GM18502 (cell line): ENCODE measurements at regions not wholly inside any gene's neighbourhood (a gene's known extent, or its start where the extent isn't known, plus 50 kb on each side); places are given as distances from the start of the nearest gene placed in this dataset.
"Not testable (repeated sequence)": the region's sequence is repeated elsewhere in the genome, so short reads cannot be mapped to it uniquely, and the experiment has no call there.

Experiments used
- ATAC-seq: cut with Tn5 transposase; IDR thresholded peaks from one replicate; pipeline ENCODE4 v1.9.1; 2021; ENCODE audit warnings: mild to moderate bottlenecking; ENCODE audit not compliant: unreplicated experiment, poor library complexity

- no peak for ATAC-seq
Observed at GRCh38 chr6:27599859-27600532, 127.1 kb upstream of the ZNF184 start.

DNA sequence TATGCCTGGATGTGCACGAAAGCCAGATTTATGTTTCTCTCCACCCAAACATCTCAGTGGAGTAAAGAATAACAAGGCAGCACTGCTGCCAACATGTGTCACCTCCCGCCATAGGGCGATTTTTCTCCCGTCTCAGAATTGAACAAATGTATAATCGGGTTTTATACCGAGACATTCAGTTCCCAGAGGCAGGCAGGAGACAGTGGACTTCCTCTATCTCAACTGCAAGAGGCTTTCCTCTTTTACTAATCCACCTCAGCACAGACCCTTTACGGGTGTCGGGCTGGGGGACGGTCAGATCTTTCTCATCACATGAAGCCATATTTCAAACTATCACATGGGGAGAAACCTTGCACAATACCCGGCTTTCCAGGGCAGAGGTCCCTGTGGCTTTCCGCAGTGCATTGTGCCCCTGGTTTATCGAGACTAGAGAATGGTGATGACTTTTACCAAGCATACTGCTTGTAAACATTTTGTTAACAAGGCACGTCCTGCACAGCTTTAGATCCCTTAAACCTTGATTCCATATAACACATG lies 124.2 kb upstream of the ZNF184 start:
- not testable (repeated sequence) for ATAC-seq

GRCh38 chr6:27593861-27594260 lies 121.0 kb upstream of the ZNF184 start:
- ATAC-seq: no peak

DNA sequence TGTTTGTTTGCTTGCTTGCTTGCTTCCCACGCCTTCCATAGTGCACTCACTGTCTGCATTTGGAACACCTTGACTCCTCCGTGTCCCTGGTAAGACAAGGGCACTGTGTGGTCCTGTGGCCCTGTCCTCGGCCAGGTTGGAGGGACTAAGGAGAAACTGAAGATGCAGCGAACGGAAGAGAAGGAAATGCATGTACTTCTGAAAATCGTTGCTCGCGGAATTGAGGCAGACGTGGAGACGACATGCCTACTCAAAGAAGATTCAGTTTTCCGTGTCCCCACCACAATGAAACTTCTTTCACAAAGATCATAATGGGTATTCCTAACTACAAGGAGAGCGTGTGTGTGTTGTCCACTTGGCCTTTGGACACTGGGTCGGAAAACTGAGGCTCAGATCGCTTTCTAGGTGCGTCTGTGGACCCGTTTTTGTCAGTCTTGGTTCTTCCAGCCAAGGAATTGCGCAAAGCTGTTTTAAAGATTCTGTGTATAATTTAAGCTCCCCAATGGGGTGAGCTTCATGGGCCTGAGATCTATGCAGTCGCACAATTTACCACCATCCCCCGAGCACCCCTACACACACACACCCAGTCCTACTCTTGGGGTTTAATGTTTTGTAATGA lies 120.4 kb upstream of the ZNF184 start:
- peak; percentile 13 for ATAC-seq

GRCh38 chr6:27592481-27593199 lies 119.7 kb upstream of the ZNF184 start:
- peak; percentile 87 for ATAC-seq

DNA sequence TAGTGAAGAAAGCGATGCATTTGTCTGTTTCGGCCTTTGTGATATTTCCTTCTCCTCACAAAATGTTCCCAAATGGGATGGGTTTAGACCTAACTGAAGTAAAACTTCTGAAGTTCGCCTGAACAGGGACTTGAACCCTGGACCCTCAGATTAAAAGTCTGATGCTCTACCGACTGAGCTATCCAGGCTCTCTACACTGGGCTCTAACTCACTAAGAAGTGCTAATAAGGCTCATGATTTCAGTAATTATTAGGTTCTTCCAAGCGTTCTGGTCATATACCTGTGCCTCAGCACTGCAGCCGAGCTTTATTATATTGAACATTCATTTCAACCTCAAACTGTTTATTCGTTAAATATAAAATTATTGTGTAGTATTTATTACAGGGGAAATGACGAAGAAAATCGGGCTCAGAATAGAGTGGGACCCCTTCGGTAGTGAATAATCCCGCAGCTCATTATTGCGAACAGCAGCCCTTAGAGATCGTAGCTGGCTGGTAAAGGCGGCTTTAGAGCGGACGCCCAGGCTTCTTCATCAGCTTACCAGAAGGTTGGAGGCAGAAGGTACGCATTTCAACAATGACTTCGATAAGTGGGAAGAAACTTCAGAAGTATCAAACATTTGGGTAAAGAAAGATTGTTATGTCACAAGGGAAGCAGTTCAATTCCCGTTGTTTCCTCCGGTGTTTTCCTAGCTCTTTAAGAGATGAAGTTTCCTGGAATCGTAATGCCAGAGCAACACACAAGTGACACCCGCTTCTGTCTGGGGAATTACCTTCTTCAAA lies 119.0 kb upstream of the ZNF184 start:
- ATAC-seq: no peak

DNA sequence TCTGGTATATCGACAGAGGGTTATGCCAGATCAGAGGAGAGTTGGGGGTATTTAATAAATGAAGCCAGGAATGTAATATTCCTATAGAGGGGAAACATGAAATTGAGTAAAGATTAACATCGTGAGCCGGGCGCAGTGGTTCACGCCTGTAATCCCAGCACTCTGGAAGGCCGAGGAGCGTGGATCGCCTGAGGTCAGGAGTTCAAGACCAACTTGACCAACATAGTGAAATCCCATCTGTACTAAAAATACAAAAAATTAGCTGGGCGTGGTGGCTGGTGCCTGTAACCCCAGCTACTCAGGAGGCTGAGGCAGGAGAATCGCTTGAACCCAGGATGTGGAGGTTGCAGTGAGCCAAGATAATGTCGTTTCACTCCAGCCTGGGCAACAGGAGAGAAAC lies 112.4 kb upstream of the ZNF184 start:
- ATAC-seq: not testable (repeated sequence)

DNA sequence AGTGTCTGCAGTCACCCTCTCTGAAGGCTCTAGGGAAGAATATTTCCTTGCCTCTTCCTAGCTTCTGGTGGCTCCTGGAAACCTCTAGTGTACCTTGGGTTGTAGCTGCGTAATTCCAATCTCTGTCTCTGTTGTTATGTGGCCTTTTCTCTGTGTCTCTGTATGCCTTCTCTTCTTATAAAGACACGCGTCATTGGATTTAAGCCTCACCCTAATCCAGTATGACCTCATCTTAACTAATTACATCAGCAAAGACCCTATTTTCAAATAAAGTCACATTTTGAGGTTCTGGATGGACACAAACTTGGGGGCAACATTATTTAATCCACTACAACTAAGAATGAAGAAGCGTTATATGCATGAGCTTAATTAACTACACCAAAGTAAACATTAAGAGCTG lies 111.4 kb upstream of the ZNF184 start:
- ATAC-seq: no peak

DNA sequence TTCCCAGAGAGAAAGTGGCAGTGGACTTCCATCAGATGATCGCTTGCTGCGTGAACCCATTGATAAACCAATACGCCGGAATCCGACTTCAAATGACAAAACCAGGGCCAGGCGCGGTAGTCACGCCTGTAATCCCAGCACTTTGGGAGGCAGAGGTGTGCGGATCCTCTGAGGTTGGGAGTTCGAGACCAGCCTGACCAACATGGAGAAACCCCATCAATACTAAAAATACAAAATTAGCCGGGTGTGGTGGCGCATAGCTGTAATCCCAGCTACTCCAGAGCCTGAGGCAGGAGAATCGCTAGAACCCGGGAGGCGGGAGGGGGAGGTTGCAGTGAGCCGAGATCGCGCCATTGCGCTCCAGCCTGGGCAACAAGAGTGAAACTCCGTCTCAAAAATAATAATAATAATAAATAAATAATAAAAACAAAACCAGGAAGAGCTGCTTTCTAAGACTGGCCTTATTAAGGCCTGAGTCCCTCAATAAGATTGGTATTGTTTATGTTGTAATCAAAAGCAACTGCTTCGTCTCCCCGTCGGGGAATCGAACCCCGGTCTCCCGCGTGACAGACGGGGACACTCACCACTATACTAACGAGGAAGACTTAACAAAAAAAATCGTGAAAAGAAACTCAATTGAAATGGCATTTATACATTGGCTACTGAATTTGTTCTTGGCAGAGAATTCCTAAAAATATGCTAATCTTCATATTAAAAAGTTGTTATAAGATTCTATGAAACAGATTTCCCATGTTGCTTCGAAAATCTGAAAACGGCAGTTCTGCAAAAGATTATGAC lies 110.2 kb upstream of the ZNF184 start:
- ATAC-seq: no peak

DNA sequence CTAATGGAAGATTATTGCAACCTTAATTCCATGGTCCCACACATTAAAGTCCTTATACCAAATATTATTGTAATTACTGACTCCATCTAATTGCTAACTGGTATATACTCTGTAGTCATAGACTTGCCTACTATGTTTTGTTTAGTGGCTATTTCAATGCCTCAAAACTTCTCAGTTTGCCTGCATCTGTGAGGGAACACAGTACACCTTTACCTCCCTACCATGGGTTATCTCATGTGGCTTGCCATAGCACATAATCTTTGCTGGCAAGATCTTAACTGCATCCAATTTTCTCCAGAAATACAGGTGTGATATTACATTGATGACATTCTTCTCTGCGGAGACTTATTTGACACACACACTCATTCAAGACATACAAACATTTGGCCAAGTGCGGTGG lies 107.1 kb upstream of the ZNF184 start:
- ATAC-seq: no peak

DNA sequence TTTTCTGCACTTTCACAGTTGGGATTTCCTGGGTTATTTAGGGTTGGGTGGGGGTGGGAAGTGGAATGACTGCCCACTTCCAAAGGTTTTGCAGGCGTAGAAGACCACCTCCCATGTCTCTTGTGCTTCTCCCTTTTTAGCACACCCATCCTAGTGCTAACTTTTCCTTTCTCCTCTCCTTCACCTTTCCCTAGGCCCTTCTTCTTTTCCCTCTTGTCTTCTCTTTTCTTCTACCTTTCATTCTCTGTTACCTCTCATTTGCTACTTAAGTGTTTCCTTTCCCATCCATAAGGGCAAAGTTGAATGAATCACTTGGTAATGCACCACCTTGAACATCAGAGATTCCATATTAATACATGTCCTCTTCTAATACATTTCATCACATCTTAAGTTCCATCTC lies 105.0 kb upstream of the ZNF184 start:
- no peak for ATAC-seq

DNA sequence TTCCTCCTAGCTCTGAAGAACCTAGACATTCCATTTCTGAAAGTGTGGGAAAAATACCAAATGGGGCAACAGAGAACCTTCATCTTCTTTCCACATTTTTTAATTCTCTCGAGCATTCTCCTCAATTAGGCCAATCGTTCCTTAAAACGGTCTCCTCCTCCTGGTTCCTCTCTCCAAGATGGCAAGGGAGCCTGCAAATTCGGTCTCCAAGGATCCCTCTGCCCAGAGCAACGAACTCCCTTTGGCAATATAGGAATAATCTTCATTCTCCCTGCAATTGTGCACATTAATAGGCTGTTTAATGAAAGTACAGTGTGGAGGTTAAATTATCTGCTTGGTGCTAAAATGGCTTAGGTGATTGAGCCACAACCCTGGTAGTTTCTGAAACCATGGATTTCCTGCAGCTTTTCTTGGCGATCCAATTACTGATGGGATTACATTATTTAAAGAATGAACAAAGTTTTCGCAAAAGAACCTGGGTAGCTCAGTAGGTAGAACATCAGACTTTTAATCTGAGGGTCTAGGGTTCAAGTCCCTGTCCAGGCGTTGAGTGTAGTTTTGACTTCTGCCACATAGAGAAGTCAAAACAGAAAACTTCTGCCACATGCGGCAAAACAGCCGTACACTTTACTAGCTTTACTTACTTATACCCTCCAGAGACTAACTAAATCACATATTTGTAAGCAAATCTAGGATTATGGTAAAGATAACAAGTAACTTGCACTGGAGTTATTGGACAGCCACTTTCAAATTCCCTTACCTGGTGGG lies 102.9 kb upstream of the ZNF184 start:
- ATAC-seq: no peak

DNA sequence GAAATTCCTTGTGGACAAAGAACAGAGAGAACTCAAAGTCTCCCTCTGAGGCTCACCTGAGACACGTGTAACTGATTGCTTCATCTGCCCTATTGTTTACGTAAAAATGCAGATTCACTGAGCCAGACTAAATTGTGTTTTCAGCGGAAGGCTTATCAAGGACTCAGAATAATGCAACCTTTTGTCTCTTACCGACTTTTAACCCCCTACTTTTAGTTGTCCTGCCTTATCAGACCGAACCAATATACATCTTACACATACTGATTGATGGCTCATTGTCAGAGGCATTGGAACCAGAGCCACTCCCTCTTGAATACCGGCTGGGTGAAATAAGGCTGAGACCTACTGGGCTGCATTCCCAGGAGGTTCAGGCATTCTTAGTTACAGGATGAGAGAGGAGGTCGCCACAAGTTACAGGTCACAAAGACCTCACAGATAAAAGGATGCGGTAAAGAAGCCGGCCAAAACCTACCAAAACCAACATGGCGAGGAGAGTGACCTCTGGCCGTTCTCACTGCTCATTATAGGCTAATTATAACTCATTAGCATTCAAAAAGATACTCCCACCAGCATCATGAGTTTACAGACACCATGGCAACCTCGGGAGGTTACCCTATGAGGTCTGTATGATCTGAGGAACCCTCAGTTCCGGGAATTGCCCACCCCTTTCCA lies 95.5 kb upstream of the ZNF184 start:
- ATAC-seq: no peak

GRCh38 chr6:27565839-27566779 lies 93.2 kb upstream of the ZNF184 start:
- no peak for ATAC-seq

- ATAC-seq: no peak
Observed at GRCh38 chr6:27562027-27562410, 89.1 kb upstream of the ZNF184 start.

DNA sequence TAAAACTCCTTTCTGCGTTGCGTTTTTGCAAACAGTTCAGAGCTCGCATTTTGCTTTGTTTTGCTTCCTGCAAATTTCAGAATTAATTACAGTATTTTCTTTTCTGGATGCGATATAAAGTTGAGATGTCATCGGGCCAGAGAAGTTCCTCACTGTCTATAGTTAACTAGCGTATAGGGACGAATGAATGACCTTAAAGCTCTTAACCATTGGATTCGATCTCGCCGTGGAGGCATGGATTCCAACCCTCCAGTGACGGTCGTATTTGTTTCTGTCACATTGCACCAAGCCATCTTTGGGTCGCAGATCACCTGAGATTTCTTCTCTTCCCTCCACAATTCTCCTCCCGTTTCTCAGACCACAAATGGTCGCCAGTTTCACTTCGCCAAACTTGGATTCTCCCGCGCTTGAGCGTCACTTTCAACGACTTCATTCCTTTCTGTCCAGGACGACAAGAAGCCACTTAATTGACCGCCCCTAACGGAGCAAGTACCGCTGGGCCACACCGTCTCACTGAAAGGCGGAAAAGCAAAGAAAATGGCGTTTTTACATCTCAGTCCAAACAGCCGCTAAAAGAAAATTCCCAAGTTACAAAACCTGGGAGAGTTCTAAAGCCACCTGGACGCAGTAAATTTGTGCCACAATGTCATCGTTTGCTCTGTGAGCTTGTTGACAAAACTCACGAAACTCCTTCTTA lies 85.3 kb upstream of the ZNF184 start:
- ATAC-seq: no peak

DNA sequence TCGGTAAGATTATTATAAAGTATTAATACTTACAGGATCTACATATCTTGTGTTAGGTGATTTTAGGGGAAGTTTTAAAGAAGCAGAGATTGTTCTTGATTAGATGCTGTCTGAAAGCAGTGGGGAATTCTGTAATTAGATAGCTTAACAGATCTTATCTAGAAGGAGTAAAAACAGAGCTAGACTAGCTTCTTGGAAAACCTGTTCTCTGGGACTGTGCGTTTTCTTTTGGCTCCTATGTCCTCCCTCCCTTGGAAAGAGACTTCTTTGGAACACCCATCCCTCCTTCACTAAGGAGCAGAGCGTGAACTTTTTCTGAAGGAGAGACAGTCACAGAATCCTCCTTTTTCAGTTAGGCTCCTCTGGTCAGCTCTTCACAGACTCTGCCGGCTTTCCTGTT lies 83.5 kb upstream of the ZNF184 start:
- no peak for ATAC-seq
